ENCODE measurements at regions not wholly inside any gene's neighbourhood (a gene's known extent, or its start where the extent isn't known, plus 50 kb on each side); places are given as distances from the start of the nearest gene placed in this dataset.

- TF ChIP-seq EZH2 (IDR thresholded peaks at IDR 0.05; ENCODE audit: borderline replicate concordance, insufficient read depth, low read depth, low read length, poor library complexity, severe bottlenecking): no peak
- TF ChIP-seq, protein P1, sequence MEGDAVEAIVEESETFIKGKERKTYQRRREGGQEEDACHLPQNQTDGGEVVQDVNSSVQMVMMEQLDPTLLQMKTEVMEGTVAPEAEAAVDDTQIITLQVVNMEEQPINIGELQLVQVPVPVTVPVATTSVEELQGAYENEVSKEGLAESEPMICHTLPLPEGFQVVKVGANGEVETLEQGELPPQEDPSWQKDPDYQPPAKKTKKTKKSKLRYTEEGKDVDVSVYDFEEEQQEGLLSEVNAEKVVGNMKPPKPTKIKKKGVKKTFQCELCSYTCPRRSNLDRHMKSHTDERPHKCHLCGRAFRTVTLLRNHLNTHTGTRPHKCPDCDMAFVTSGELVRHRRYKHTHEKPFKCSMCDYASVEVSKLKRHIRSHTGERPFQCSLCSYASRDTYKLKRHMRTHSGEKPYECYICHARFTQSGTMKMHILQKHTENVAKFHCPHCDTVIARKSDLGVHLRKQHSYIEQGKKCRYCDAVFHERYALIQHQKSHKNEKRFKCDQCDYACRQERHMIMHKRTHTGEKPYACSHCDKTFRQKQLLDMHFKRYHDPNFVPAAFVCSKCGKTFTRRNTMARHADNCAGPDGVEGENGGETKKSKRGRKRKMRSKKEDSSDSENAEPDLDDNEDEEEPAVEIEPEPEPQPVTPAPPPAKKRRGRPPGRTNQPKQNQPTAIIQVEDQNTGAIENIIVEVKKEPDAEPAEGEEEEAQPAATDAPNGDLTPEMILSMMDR (IDR thresholded peaks at IDR 0.05): no peak
- Mint-ChIP-seq H3K9me3 (ENCODE audit: insufficient read depth) (peaks cover 2% of the 10 kb centered on the region), H3K27me3 (no peaks in the 10 kb centered on the region), H3K27ac (no peak overlapping the region), H3K4me3 (no peak overlapping the region), H3K4me1 (no peaks in the 10 kb centered on the region)
- no peak overlapping the region for H2AFZ ChIP-seq (ENCODE audit: insufficient read depth, low read depth, low read length, poor library complexity, severe bottlenecking)
- H3K9me3 ChIP-seq (ENCODE audit: control extremely low read depth in 1 of 3, control insufficient read depth in 2 of 3, insufficient read depth in 1 of 3, low read length in 2 of 3): peaks cover 0 to 9% (median 0%) of the 10 kb centered on the region in 3 donors
- no peak for DNase-seq
- no peak overlapping the region for H3K9ac ChIP-seq (ENCODE audit: low read length)
- no peak overlapping the region for H3K4me2 ChIP-seq (replicated peaks; ENCODE audit: low read depth, low read length, poor library complexity, severe bottlenecking)
- intact Hi-C loops (cut with micrococcal nuclease): no loop called here
- H3K36me3 ChIP-seq (replicated peaks in 1 of 2; ENCODE audit: control extremely low read depth in 1 of 2, control insufficient read depth in 1 of 2, extremely low read depth in 1 of 2, insufficient read depth in 2 of 2, low read length in 1 of 2): no peaks in the 10 kb centered on the region
- no peaks in the 10 kb centered on the region for H3K4me1 ChIP-seq (ENCODE audit: control insufficient read depth in 2 of 2, insufficient read depth in 2 of 2, low read length in 2 of 2)
- H3K4me3 ChIP-seq (ENCODE audit: control extremely low read depth in 1 of 5, extremely low read depth in 1 of 5, insufficient read depth in 1 of 5, low read depth in 2 of 5, low read length in 4 of 5): no peak overlapping the region
- ATAC-seq (ENCODE audit: low read depth): no peak
- WGBS (ENCODE audit: insufficient coverage): no CpG with 5 or more reads among the region's 3 CpGs
- CTCF ChIA-PET: no interaction called here
- H3K27me3 ChIP-seq (replicated peaks in 1 of 4; ENCODE audit: control extremely low read depth in 1 of 4, control insufficient read depth in 3 of 4, insufficient read depth in 4 of 4, low read length in 3 of 4): no peaks in the 10 kb centered on the region
- no peak overlapping the region for H3K27ac ChIP-seq (ENCODE audit: low read length in 2 of 2)
- POLR2A ChIA-PET: no interaction called here
- H3K79me2 ChIP-seq (ENCODE audit: control insufficient read depth, insufficient read depth, low read length): no peaks in the 10 kb centered on the region
- no peaks in the 10 kb centered on the region for H4K20me1 ChIP-seq (ENCODE audit: control insufficient read depth, insufficient read depth, low read length, poor library complexity, severe bottlenecking)
These were observed 214.8 kb upstream of the MAGI2 start for GRCh38 chr7:79668292-79668691.

DNA sequence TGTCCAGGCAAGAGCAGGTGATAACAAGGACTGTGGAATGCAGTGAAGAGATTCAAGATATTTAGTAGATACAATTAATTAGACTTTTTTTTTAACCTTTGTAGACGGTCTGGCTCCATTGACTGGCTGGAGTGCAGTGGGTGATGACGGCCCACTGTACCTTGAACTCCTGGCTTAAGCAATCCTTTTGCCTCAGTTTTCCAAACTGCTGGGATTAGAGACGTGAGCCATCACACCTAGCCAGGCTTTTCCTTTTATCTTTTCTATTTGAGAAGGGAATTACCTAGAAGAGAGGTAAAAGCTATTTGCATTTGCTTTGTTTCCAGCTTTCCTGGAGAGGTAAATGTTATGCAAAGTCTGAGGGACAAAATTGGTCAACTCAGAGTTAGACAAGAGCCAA is 213.0 kb upstream of the MAGI2 start:
- H3K27me3 Mint-ChIP-seq: no peaks in the 10 kb centered on the region
- no peak for ATAC-seq (ENCODE audit: low read depth)
- H4K20me1 ChIP-seq (ENCODE audit: control insufficient read depth, insufficient read depth, low read length, poor library complexity, severe bottlenecking): no peaks in the 10 kb centered on the region
- H3K27ac Mint-ChIP-seq: no peak overlapping the region
- H3K27ac ChIP-seq (ENCODE audit: low read length in 2 of 2): no peak overlapping the region
- peaks cover 0 to 9% (median 0%) of the 10 kb centered on the region in 3 donors for H3K9me3 ChIP-seq (ENCODE audit: control extremely low read depth in 1 of 3, control insufficient read depth in 2 of 3, insufficient read depth in 1 of 3, low read length in 2 of 3)
- H2AFZ ChIP-seq (ENCODE audit: insufficient read depth, low read depth, low read length, poor library complexity, severe bottlenecking): no peak overlapping the region
- TF ChIP-seq, protein P1 (IDR thresholded peaks at IDR 0.05): no peak
- no peak for TF ChIP-seq EZH2 (IDR thresholded peaks at IDR 0.05; ENCODE audit: borderline replicate concordance, insufficient read depth, low read depth, low read length, poor library complexity, severe bottlenecking)
- no peaks in the 10 kb centered on the region for H3K4me1 ChIP-seq (ENCODE audit: control insufficient read depth in 2 of 2, insufficient read depth in 2 of 2, low read length in 2 of 2)
- ChIA-PET CTCF (no interaction called here), POLR2A (no interaction called here)
- H3K4me1 Mint-ChIP-seq: no peaks in the 10 kb centered on the region
- 94% methylated on average over 2 of the region's 3 CpGs for WGBS (ENCODE audit: insufficient coverage)
- intact Hi-C loops (cut with micrococcal nuclease): no loop called here
- H3K9me3 Mint-ChIP-seq (ENCODE audit: insufficient read depth): peaks cover 2% of the 10 kb centered on the region
- H3K9ac ChIP-seq (ENCODE audit: low read length): no peak overlapping the region
- no peak overlapping the region for H3K4me2 ChIP-seq (replicated peaks; ENCODE audit: low read depth, low read length, poor library complexity, severe bottlenecking)
- H3K4me3 Mint-ChIP-seq: no peak overlapping the region
- H3K79me2 ChIP-seq (ENCODE audit: control insufficient read depth, insufficient read depth, low read length): no peaks in the 10 kb centered on the region
- H3K36me3 ChIP-seq (replicated peaks in 1 of 2; ENCODE audit: control extremely low read depth in 1 of 2, control insufficient read depth in 1 of 2, extremely low read depth in 1 of 2, insufficient read depth in 2 of 2, low read length in 1 of 2): no peaks in the 10 kb centered on the region
- no peak for DNase-seq
- no peak overlapping the region for H3K4me3 ChIP-seq (ENCODE audit: control extremely low read depth in 1 of 5, extremely low read depth in 1 of 5, insufficient read depth in 1 of 5, low read depth in 2 of 5, low read length in 4 of 5)
- no peaks in the 10 kb centered on the region for H3K27me3 ChIP-seq (replicated peaks in 1 of 4; ENCODE audit: control extremely low read depth in 1 of 4, control insufficient read depth in 3 of 4, insufficient read depth in 4 of 4, low read length in 3 of 4)

All from B cell (primary cell).